HG03342 (cell line): ENCODE measurements at regions not wholly inside any gene's neighbourhood (a gene's known extent, or its start where the extent isn't known, plus 50 kb on each side); places are given as distances from the start of the nearest gene placed in this dataset.
"Not testable (repeated sequence)": the region's sequence is repeated elsewhere in the genome, so short reads cannot be mapped to it uniquely, and the experiment has no call there.

Experiments
- ATAC-seq: cut with Tn5 transposase; IDR thresholded peaks from one replicate; pipeline ENCODE4 v1.9.1; 2021; ENCODE audit warnings: mild to moderate bottlenecking, moderate library complexity; ENCODE audit not compliant: unreplicated experiment

DNA sequence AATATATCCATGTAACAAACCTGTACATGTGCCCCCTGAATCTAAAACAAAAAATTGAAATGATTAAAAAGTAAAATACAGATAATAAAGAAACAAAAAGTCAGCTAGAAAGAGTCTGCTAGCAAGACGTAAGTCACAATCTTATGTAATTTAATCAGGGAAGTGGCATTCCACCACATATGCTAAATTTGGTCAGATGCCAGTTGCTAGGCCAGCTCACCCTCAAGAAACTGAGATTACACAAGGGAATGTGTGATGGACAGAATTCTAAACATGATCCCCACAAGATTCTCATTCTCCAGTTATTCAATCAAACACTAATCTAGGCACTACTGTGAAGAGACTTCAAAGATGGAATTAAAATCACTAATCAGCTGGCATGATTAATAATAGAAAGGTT is 689.3 kb downstream of the CENPC start:
- ATAC-seq: no peak

DNA sequence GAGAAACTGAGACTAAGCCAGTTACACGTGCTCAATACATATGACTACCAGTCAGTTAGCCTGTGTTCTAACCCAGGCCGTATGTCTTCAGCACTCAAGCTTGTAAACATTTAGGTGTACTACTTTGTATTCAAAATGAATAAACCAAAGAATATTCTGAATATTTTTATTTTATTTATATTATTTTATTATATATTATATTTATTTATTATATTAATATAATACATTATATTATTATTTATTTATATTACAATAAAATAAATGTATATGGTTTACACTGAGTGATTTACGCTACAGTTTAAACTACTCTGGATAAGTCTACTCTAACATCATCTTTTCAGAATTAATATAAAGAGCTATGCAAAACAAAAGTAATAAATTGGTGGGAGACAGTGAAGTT is 691.5 kb downstream of the CENPC start:
- ATAC-seq: no peak

DNA sequence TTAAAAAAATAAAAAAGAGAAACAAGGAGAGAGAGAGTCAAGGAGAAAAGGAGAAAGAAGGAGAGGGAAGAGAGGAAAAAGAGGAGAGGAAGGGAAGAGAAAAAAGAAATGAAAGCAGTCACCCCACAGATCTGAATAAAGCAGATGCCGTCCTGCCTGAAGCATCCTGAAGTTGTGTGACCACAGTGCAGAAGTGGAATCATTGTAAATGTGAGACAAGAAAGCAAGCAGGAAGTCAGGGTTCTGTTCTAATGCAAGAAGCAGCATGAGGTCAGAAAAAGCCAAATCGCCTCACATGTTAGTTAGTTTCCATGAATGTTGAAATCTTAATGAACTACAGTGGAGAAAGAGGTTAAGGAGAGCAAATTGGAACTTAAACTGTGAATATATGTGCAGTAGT is 692.5 kb downstream of the CENPC start:
- ATAC-seq: no peak

DNA sequence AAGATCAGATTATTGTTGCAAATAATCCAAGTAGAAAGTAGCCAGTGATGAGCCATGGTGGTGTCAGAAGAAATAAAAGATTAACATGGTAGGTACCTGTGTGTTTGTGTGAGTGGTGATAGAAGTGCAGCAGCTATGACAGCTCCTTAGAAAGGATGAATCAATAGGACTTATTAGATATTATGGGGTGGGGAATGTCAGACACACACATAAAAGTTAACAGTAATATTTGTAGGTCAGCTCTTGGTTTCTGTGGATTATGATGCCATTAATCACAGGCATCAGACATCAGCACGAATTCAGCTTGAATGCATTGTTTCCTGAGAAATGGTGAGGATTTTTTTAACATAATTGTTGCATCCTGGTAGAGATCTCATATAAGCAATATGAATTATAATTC is 695.7 kb downstream of the CENPC start:
- ATAC-seq: no peak

DNA sequence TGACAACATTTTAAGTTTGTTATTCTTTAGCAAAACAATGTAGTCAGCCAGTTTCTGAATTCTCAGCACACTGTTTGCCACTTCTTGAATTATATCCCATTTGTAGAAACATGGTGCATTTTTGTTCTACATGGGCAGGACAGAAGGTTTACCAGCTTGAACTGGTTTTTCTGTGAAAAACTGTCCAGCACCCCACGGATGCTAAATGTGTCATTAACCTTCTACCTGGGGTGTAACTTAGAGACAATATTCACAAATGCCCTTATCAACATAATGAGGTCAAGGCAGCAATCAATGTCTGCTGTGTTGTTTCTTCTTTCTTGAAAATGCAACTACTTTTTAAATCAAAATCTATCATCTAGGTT is 702.6 kb downstream of the CENPC start:
- no peak for ATAC-seq

DNA sequence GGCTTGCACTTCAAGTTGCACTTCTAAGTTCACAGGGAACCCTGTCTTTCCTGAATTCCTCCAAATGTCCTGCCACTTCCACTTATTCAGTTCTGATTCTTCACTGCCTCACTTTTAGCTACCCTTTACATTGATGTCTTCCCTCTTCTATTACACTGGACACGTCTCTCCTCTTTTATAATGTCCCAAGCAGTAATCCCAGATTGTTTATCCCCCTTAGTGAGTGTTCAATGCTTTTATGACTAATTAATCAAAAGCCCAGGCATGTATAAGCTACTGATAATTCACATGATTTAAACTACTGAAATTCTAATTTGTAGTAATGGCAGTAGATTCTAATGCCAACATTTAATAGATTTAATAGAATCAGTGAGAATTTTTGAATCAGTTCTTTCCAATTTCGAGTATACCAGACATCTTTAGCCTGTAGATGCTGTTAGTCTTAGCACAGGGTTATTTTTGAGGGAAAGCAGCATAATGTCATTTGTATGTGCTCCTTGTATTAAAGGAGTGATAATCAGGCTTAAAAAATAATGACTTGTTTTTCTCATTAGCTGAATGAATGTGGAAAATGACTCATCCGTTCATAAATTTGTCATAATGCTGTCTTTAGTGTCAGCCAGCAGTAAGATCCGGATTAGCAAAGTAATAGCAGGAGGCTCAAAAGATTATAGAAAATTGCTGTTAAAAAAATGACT is 703.1 kb downstream of the CENPC start:
- ATAC-seq: no peak

DNA sequence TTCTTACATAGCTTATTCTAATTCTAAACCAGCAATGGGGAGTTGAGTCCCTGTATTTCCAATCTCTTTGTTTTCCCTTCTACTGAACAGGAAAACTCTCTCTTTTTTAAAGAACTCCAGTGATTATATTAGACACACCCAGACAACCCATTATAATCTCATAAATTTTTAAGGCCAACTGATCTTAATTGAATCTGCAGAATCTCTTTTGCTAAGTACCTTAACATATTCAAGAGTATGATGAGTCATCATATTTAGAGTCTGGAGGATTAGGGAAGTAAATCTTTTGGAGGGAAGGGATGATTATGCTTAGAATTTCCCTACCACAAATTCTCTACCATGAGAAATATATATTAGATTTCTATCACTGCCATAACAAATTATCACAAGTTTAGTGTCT is 705.1 kb downstream of the CENPC start:
- ATAC-seq: no peak

DNA sequence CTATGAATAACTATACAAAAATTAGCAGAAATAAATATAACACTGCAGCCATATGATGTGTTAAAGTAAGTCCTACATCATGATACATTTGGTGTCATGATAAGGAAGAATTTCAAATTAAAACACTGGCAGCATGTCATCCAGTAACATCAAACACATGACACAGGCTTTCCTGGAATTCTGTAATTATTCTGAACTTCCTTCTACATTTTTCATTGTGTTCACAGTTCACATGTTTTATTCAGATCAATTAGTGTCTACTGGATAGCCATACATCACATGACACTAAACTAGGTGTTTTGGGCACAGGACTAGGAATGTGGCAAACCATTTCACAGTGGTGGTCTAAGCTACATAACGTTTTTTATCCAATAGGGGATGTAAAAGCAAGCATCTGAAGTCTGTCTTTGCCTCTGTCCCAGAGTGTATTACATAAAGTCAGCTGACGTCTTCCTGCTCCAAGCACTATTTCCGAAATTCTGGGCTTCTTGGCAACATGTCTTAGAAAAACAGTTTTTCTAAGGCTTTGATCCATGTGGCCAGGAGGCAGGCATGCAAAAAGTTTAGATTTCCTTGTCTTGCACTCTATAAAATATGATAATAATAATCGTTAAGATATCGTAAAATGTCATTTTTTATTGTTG is 707.9 kb downstream of the CENPC start:
- no peak for ATAC-seq

DNA sequence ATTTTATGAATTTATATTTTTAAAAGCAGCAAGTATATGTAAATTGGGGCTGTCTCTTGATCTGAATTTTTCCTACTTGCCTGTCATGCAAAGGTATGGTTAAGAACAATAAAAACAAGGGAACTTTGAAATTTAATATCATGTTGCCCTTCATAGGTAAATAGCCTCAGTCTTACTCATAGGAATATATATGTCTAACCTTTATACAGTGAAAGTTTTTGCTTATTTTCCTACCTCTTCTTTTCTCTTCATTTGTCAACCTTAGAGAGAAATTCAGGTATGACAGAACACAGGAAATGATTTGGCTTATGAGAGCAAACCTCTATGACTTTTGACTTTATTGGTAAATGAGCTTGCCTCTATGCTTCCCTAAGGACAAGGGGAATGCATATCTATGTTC is 716.0 kb downstream of the CENPC start:
- no peak for ATAC-seq

DNA sequence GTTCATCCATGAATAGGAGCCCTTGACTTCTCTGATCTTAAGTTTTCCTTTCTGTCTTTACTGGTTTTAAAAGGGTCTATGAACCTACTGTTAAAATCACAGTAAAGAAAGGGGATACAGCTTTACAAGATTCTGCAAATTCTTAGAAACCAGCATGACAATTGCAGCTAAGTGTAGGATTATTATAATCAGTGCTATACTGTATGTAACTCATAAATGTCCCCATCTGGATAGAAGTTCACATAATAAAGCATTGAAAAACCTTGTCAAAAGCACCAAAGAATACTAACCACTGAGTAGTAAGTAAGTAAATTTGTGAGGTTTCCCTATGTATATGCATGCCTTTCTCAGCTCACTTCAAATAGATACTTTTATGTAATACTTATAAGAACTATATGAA is 724.6 kb downstream of the CENPC start:
- no peak for ATAC-seq

DNA sequence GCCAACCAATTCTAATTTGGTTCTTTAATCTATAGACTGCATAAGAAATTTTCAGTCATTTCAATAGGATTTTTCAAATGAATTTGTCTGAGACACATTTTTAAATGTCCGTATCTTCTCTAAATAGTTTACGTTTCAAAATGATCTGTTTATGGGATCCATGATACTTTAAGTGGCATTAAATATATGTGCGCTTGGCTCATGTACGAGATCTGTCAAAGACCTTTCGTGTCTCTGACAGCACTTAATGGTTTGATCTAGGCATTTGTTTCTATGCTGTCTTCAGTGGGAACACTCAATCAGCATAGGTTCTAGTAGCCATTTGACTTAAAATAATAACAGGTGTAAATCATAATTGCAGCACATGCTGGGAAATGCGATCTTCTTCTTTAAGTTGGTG is 731.0 kb downstream of the CENPC start:
- ATAC-seq: no peak

DNA sequence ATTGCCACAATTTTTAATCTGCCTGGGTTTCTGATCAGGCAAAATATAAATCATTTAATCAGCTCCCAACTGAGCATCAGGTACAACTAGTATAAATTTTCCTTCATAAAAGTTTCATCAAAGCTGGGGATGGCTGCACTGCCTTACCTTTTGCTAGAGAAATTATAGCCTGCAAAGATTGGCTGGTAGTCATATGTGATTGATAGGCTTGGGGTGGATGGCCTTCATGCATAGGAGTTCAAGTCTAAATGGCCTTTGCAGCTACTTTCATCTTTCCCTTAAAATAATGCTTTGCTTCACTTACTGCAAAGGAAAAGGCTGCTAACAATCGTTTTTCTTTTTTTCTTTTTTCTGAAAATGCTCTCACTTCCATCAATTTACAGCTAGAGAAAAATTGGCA is 739.7 kb downstream of the CENPC start:
- no peak for ATAC-seq

DNA sequence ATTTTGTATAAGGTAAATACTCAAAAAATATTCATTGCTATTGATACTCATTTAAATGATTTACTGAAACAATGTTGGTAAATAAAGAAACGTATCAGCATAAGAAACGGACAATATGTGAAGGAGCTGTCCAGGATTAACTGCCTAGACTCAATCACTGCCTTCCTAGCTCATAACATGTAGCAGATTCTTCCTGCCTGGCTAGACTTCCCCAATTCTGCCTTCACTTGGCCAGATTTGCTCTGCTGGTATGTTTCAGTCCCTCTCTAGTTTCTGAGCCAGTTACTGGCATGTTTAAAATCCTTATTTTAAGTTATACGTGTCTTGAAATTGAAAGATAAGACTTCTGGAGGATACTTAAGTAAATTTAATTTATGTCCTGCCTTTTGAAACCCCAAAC is 740.3 kb downstream of the CENPC start:
- no peak for ATAC-seq

DNA sequence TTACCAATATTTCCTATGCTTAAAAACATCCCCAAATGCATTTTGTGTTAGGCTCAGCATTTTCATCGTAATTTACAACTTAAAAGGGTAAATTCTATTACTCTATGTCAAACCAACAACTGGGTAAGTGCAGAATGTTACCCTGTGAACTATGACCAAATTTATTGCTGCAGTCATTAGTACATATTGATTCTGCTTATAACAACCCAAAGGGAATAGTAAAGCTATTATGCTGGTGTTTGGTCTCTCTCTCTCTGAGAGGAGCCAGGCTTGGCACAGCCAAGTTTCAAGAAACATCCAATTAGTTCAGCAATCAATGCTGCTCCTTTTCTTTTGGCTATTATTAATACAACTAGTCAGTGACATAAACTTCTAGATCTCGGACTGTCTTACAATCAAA is 747.7 kb downstream of the CENPC start:
- ATAC-seq: no peak

DNA sequence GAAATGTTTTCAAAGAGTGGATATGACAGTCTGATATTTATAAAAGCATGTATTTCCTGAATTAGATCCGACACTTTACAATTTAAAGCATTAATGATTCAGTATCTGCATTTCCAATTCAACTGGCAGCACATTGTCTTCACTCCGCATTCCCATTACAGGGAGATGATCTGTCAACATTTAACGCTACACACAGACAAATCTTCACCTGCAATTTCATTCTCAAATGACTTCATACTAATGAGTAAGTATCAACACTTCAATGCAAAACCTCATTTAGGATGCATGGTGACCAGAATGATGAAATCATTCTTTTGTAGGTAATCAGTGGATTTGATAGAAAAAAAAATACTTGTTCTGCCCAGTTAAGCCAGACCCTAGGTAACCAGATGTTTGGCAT is 749.6 kb downstream of the CENPC start:
- no peak for ATAC-seq

DNA sequence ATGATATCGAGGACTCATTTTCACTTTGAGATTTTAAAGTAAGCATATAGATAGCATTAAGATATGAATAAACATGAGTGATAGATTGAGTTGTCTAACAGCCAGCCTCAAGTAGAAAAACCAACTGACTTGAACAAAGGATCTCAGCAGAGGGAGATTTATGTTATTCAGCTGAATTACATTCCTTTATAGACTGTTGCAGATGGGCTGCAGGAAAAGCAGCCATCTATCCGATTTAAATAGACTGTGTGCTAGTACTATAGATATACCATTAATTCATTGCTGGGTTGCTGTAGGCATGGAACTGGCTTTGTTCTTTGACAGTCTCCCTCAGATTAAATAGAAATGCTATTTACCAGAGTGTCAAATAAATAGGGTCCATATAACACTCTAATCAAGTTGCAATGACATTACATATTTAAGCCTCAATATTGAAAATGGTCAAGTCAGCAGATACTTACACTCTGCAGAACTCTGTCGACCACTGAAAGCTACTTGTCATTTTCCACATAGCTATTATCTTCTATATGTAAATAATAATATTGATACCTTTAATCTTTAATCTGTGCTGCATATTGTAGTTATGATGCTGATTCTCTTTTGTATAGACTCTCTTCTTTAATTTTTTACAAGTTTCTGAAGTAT is 750.8 kb downstream of the CENPC start:
- ATAC-seq: no peak

DNA sequence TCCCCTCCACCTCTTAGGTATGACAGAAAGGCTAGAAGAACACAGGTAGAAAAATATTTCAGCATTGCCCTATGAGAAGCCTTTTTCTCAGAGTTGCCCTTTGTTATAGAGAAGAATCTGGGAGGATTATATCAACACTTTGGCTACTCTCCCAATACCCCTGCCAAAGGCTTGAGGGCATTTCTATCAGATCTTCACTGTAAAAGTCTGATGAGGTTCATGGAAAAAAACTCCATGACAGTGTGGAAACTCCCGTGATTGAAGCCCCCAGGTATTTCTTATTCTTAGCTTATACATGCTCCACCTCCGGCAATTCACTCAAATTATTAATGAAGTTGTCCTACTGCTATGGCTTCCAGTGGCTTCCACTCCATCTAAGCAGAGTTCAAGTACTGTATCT is 753.6 kb downstream of the CENPC start:
- no peak for ATAC-seq

DNA sequence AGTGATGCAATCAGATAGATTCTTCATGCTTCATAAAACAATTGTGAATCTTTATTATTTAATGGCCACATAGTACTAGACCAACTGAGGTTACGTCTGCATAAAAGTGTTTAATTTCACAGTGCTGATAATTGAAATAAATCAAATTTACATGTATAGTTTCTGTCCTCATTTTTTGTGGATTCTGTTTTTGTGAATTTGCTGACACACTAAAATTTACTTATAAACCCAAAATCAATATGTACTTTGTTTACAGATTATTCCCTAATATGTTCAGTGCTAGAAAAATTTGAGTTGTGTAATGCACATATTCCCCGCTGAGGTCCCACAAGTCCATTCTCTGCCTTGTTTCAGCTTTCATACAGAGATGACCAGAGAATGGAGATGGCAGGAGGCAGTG is 759.8 kb downstream of the CENPC start:
- ATAC-seq: no peak

DNA sequence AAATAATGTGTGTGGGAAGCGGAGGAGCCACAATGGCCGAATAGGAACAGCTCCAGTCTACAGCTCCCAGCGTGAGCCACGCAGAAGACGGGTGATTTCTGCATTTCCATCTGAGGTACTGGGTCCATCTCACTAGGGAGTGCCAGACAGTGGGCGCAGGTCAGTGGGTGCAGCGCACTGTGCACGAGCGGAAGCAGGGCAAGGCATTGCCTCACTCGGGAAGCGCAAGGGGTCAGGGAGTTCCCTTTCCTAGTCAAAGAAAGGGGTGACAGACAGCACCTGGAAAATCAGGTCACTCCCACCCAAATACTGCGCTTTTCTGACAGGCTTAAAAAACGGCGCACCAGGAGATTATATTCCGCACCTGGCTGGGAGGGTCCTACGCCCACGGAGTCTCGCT is 762.6 kb downstream of the CENPC start:
- not testable (repeated sequence) for ATAC-seq

DNA sequence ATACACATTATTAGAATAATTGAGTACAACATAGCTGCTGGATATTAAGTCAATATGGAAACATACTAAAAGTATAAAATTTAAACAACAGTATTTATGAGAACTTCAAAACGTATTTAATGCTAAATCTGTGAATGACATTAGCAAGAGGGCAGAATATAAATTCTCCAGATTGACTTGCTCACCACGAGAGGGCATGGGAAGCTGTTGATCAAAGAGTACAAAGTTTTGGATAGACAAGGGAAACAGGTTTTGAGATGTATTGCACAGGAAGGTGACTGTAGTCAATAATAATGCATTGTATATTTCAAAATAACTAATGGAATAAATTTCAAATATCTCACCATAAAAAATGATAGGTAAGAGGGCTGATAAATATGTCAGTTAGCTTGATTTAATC is 768.2 kb downstream of the CENPC start:
- ATAC-seq: no peak

DNA sequence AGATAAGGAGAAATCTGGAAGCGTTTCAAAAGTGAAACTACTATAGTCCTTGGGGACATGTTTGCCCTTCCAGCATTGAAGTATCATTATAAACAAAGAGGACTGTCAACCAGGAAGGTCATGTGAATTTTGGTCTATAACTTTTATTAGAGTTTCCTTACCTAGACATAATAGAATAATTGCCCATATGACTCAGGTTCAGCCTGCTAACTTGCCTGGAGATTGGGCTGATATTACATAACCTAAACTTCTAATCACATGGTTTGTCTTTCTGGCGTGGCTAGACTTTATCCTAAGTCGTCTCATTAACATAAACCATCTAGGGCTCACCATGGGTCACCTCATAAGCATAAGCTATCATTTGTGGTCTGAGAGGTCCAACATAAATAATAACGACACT is 775.9 kb downstream of the CENPC start:
- ATAC-seq: no peak

DNA sequence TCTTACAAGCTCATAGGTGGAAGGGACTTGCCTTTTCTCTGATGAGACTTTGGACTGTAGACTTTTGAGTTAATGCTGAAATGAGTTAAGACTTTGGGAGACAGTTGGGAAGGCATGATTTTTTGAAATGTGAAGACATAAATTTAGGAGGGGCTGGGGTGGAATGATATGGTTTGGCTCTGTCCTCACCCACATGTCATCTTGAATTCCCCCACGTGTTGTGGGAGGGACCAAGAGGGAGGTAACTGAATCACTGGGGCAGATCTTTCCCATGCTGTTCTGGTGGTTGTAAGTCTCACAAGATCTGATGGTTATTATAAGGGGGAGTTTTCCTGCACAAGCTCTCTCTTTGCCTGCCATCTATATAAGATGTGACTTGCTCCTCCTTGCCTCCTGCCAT is 777.9 kb downstream of the CENPC start:
- ATAC-seq: no peak

DNA sequence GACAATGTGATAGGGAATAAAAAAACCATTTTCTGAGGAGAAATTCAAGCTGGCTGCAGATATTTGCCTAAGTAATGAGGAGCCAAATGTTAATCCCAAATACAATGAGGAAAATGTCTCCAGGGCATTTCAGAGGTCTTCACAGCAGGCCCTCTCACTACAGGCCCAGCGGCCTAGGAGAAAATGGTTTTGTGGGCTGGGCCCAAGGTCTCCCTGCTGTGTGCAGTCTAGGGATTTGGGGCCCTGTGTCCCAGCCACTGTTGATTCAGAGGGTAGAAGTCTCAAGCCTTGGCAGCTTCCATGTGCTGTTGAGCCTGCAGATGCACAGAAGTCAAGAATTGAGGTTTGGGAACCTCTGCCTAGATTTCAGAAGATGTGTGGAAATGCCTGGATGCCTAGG is 778.7 kb downstream of the CENPC start:
- no peak for ATAC-seq
